ENCODE measurements at regions not wholly inside any gene's neighbourhood (a gene's known extent, or its start where the extent isn't known, plus 50 kb on each side); places are given as distances from the start of the nearest gene placed in this dataset.

DNA sequence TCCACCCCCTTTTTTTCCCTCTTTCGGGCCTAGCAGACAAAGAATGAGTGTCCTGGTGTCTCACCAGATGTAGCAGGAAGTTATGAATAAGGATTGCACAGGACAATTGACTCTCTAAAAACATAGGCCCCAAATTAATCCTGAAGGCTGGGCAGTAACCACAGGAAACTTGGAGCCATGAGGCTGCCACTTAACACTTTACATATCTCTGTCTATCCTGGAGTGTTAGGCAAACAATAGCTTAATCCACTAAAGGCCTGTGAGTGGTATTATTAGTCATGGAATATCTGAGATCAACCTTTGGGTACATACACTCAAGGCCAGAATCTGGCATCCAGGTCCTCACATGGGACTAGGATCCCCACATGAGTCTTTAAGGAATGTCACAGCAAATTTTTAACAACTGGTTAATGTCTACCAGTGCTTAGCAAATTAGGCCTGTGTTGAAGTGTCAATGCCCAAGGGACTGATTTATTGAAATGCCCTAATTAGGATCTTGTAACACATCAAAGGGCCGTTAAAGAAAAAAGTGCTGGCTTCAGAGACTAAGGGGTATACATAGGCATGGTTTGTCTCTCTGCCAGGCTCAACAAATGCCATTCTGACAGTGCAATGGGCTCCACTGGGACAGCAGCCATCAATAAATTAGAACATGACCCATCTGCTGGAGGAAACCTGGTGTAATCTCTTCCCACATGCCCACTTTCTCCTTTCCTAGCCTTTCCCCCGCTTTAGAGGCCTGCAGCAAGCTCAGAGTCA lies 196.7 kb upstream of the TBX20 start:
- no peak for DNase-seq (ENCODE audit: low spot score)

DNA sequence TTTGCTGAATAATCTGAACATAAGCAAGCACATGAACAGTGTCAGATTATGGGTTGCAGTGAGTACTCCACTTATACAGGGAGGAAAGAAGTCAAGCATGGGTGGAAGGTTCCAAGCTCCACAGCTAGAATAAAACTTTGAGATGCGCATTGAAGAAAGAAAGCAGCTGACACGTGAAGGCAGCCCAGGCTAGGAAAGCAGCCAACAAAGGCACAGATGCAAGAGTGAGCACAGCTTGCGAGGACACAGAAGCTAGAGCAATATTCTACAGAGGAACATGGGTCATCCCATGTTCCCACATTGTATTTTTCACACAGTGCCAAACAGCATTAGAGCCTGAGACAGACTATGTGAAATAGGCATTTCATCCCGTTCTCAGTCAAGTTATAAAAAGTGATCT lies 194.6 kb upstream of the TBX20 start:
- DNase-seq (ENCODE audit: low spot score): no peak

DNA sequence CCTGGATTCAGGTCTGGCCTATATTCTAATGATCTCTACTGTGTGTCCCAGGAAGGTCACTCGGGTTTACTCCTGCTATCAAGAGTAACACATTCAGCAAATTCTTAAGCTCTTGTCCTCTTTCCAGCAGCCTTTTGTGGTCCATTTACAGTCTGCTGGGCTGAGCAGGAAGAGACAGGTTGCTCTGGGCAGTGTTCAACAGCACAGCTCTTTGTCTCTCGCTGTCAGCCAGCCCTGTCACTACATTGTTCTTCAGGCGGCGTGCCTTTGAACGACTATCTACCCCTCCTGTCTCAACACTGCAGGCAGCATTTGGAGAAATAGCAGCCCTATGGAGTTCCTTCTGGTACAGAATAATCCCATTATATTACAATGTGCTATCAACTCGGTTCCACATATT lies 192.2 kb upstream of the TBX20 start:
- no peak for DNase-seq (ENCODE audit: low spot score)

DNA sequence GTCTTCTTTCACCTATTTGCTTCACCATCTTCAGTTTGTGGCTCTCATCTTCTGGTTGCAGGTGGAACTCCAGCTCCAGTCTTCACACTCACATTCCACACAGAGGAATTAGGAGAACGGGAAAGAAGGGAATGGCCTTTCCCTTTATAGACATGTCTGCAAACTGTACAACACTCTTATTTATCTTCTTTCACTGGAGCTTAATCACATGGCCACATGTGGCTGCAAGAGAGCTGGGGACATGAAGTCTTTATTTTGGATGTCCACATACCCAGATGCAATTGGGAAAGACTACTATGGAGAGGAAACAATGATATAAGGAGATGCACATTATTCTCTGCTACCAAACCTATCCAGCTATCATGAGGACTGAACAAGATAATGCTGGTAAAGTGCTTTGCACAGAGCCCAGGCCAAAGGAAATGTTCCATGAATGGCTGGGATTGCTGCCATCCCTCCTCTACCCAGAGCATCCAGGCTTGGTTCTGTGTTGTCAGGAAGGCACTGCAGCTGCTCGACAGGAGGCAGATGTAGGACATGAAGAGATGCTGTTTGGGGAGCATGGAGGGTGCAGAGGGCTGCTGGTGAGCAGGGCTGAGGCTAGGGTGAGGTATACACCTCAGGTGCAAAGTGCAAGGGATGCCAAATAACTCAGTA lies 183.8 kb upstream of the TBX20 start:
- DNase-seq (ENCODE audit: low spot score): no peak

DNA sequence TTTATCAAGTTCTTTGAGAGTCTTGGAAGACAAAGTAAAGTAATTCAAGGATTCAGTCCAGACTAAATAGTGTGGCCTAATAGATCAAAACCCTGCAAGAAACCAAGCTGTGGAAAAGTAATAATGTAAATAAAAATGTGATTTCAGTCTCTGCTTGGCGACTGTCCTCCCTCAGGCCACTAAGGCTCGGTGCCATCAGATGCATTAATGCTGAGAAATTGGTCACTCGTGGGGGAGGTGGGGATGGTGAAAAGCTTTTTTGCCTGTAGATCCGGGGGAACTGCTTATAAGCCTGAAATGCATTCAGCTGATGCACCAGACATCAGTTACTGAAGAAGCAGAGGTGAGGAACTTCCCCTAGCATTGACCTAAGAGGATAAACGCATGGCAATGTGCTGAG lies 182.6 kb upstream of the TBX20 start:
- DNase-seq (ENCODE audit: low spot score): no peak

DNA sequence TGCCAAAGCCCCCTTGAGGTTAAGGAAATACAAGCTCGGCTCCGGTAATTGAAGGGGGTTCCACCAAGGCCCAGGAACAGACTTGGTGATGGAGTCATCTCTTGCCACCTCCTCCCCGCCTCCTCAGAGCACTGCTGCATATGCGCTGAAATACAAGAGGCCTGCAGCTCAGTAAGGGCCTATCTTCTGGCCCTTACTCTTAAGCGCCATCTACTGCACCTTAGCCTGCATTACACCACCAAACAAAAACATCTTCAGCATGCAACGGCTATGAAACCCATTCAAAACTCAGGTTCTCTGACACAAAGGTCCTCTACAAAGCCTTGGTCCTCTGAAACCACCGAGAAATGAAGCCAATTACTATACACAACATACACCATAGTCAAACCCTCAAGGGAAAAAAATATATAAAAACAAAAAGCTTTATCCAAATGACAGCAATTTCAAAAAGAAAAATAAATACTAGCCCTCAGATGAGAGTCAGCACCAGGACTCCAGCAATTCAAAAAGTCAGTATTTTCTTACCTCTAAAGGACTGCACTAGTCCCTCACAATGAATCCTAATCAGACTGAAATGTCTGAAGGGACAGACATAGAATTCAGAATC lies 176.8 kb upstream of the TBX20 start:
- DNase-seq (ENCODE audit: low spot score): peak; percentile 8

DNA sequence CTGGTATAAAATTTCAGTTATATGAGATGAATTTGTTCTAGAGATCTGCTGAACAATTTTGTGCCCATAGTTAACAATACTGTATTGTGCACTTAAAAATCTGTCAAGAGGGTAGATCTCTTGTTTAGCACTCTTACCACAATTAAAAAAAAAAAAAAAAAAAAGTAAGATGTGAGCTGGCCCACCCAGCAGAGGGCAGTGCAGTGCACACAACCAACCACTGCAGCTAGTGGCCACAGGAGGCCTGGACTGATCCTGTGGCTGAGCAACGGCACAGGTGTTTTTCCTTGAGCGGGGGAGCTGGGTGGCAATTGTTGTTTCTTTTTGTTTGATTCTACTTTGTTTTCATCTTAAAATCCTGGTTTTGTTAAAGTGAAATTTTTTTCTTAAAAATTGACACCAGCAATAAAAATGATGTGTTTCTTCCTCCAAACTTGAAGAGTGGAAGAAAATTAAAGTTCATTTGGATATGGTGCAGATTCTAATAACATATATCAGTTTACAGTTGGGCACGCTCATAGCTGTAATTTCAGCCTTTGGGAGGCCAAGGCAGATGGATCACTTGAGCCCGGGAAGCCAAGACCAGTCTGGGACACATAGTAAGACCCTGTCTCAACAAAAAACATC lies 171.1 kb upstream of the TBX20 start:
- peak; percentile 63 for DNase-seq (ENCODE audit: low spot score)

DNA sequence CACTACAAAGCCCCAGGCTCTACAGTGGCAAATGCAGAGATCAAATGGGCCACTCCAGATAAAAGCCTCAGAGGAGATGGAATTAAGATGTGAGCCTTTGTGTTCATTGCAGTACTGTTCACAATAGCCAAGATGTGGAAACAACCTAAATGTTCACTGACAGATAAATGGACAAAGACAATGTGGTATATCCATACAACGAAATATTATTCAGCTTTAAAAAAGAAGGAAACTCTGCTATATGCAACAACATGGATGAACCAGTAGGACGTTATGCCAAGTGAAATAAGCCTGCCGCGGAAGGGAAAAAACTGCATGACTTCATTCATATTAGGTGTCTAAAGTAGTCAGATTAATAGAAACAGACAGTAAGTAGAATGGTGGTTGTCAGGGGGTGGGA lies 170.5 kb upstream of the TBX20 start:
- DNase-seq (ENCODE audit: low spot score): no peak

DNA sequence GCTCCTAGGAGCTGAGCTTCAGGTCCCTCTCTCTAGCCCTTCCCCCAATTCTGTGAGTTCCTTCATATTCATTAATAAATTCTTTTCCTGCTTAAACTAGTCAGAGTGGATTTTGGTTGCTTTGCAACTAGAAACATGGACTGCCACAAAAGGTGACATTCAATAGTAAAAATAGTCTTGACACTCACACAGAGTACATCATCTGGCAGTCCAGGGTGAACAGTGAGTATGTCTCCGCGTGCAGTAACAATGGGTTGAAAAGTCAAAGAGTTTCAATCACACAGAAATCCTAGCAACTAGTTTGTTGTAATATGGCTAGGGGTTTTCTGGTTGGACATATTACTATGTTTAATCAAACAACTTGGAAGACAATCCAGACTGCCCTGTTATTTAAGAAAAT lies 168.8 kb upstream of the TBX20 start:
- DNase-seq (ENCODE audit: low spot score): no peak

DNA sequence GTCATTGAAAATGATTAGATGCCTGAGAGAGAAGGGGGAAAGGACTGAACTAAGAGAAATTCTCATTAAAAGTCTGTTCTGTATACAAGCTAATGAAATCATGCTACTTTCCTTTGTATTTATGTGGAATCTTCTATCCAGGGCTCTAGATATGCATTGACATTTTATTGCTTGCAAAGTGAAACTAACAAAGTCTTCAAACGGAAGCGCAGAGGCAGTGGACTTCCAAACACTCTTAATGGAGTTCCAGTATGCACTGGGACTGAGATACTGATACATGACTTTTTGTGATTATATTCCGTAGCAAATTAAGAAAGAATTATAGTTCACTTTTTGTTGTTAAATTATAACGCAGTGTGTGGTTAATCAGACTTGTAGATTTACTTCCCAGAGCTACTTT lies 166.8 kb upstream of the TBX20 start:
- no peak for DNase-seq (ENCODE audit: low spot score)

DNA sequence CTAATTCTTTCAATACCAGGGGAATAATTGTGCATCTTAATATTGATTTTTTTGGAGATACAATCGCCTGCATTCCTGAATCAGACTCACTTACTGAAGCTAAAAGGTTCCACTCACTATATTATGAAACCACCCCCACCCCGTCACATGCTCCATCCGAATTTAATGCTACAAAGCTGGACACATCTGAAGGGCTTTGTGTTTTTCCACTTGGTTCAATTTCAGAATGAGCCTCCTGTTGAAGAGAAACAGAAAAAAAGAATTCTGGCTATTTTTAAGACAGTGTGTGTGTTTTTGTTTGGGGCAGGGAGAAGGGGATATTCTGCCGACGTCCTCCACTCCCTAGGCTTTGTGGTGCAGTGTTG lies 165.5 kb upstream of the TBX20 start:
- no peak for DNase-seq (ENCODE audit: low spot score)

DNA sequence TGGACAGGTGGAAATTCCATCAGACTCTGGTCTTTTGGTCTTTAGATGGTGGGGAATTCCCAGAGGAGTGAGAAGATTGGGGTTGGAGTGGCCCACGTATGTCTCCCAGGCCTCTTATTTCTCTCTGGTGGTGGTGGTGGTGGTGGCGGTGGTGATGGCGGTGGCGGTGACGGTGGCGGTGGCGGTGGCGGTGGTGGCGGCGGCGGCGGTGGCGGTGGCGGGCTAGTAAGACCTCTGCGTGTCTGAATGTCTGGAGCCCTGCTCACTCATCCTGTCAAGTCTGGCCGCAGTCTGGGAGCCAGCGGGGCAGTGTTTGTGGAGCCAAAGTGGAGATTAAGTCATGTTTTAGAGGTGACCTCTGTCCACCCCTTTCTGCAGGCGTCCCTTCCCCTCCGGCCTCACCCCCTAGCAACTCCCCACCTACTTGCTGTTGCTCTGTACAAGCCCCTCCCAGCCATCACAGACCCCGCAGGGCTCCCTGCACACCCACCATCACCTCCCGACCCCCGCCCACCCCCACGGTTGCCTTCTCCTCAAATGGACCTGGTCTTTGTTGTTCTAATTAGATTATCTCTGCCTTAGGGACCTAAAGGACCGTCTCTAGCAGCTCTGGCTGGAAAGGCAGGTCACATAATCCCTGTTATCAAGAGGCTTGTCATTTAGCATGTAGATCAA lies 165.0 kb upstream of the TBX20 start:
- DNase-seq (ENCODE audit: low spot score): no peak

DNA sequence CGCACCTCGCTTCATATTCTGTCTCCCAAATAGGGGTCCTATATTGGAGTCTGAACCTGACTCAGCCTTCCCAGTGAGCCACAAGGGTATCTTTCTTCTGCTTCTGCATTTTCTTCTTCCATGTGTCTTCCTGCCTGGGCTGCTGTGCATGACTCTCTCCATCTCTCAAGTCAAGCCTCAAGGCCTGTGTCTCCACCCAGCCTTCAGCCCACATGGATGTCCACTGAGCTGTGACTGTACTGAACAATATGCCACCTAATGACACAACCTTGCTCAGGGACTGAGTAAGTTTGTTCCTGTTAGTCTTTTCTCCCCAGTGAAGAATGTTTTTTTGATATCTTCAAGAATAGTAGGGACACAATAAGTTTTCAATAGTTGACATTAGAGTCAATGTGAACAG lies 162.7 kb upstream of the TBX20 start:
- DNase-seq (ENCODE audit: low spot score): no peak

DNA sequence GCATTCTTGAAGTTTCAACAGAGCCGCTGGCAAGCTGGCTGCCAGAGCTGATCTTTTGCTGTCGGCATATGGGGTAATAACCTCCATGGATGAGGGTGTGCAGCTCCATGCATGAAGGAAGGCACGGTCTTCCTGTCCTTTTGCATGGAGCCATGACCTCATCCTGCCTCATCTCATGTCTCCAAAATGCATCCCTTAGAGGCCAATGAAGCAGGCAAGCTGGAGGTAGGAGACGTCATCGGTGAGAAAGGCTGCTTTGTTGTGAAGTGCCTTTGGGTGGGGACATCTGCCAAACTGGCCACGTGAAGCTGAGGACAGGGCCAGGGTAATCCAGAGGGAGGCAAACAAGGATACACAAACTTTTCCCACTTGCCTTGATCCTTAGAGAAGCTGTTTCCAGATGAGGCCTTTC lies 161.5 kb upstream of the TBX20 start:
- no peak for DNase-seq (ENCODE audit: low spot score)

DNA sequence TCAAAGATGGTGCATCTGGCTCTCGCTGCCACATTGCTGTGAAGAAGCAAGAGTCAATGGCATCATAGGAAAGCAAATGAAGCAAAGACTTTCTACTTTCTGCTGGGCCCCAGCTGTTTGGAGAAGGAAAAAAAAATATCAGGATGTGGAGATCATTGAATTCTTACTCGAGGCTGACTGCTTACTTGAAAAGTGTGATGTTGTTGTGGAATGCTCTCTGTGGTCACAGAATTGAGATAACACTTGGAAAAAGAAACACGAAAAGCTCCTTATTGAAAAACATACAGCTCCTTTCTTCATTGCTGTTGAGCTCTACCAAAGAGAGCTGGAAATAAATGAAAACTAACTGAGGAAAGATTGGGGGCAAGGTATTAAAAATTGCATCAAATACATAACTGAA lies 157.4 kb upstream of the TBX20 start:
- no peak for DNase-seq (ENCODE audit: low spot score)

DNA sequence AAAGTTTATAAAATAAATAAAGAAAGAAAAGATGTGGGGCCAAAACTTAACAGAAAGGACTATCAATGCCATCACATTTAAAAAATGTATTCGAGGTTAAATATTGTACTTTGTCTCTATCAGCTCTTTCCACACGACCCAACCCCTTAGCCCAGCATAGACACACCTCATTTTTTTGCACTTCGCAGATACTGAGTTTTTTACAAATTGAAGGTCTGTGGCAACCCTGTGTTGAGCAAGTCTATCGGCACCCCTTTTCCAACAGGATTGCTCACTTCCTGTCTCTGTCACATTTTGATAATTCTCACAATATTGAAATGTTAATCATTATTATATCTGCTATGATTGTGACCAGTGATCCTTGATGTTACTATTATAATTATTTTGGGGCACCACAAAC lies 151.6 kb upstream of the TBX20 start:
- DNase-seq (ENCODE audit: low spot score): no peak

DNA sequence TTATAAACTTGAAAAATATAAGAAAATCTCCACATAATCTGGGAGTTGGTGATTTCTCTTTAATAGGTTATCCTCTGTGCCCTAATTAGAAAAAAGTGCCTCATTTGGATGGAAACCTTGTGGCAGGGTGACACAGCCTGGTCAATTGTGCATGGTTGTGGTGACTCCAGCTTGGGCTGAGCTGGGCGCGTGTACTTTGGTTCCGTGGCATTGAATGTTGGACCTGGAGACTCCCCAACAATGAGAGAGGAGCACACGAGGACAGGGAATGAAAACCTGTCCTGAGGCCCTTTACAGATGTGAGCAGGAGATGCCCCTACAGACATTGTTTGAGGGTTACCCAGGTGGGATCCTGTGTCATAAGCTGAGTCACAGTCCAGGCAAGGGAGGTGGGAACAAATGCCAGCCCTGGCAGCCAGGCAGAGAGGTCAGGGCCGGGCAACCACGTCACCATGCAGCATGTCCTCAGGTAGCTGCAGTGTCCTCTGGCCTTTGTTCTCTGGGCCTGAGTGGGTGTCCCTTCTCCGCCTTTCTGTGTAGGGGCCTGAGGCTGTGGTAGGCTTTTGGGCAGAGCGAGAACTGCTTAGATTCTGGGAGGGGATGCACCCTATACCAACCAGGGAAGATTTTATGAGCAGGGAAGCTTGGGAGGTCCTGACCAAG lies 147.4 kb upstream of the TBX20 start:
- no peak for DNase-seq (ENCODE audit: low spot score)

DNA sequence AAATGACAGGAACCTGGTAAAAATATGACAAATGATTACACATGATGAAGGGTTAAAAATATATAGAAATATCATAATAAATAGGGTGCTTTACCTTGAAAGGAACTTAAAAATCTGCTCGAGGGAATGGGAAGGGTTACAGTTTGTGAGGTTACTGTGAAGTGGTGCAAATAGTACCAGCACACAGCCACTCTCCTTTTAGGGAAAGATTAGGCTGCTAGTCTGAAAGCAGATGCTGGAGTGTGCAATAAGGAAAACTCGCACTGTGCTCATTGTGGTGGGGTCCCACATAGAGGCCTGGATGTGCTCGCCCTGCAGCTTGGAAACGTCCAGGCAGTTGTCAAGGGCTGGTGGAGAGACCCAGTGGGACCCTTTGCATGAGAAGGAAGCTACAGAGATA lies 145.9 kb upstream of the TBX20 start:
- DNase-seq (ENCODE audit: low spot score): no peak

DNA sequence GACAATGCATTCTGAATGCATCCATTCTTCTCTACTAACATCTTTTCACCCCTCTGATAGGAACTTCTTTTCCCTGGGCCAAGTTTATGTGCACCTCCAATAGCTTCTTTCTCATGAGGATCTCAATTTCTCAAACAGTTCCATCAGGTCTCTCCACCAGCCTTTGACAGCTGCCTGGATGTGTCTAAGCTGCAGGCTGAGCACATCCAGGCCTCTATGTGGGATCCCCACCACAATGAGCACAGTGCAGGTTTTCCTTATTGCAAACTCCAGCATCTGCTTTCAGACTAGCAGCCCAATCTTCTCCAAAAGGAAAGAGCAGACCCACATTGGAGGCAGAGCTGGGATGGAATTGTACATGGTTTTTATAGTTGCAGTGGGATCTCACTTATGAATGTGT lies 145.3 kb upstream of the TBX20 start:
- DNase-seq (ENCODE audit: low spot score): no peak

DNA sequence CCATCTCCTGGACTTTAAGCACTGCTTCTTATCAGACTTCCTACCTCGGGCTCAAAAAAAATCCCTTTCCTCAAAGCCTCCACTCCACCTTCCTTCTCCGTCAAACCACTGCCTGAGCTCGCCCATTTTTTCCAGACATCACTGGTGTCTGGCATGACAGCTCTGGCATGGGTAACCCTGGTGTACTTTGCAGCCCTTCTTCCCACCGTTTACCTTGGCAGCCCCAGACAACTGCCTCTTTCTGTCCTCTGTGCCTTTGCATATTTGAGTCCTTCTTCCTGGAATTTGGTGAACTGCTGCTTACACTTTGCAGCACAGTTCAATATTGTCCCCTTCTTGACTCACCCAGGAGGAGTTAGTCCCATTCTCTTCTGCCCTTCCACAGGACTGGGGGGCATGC lies 144.6 kb upstream of the TBX20 start:
- DNase-seq (ENCODE audit: low spot score): no peak

DNA sequence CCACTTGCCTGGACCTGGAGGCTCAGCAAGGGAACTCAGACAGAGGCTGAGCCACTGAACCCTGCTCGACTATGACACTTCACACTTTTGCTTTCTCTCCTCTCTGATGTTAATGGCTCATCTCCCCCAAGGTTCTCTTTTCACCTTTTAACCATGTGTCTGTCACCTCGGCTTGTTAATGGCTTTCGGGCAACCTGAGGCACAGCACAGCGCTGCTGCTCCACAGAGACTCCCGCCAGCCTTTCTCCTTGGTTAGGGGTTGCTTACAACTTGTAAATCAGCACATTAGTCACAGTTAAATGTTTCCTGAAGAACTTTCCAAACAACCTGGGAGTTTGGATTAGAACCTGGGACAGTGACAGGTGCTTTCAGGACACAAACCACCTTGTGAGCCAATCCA lies 136.2 kb upstream of the TBX20 start:
- no peak for DNase-seq (ENCODE audit: low spot score)

DNA sequence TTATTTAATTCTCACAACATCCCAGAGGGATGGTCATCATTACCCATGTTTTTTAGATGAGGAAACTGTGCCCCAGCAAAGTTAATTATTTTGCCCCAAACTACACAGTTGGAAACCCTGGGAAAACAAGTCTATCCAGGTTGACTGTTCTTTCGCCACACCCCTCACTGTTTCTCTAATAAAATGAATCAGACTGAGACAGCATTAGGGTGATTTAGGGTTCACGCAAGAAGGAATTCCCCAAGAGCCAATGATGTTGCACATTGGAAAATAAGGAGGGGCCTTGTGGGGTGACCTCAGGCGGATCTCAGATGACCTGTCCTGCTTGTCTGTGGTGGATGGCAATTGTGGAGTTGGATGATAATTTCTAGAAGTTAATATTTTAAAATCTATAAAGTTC lies 135.7 kb upstream of the TBX20 start:
- DNase-seq (ENCODE audit: low spot score): peak; percentile 3

Data from RKO (cell line).